GM18499 (cell line): ENCODE measurements at regions not wholly inside any gene's neighbourhood (a gene's known extent, or its start where the extent isn't known, plus 50 kb on each side); places are given as distances from the start of the nearest gene placed in this dataset.
"Not testable (repeated sequence)": the region's sequence is repeated elsewhere in the genome, so short reads cannot be mapped to it uniquely, and the experiment has no call there.

ENCODE experiments used
- ATAC-seq: cut with Tn5 transposase; IDR thresholded peaks from one replicate; pipeline ENCODE4 v1.9.1; 2021; ENCODE audit warnings: moderate number of reproducible peaks; ENCODE audit not compliant: insufficient read depth, unreplicated experiment

- ATAC-seq, result no peak
These were observed 404.9 kb downstream of the TMEM182 start for GRCh38 chr2:103166456-103167324.

- ATAC-seq, result no peak
These were observed 405.8 kb downstream of the TMEM182 start for GRCh38 chr2:103167599-103167998.

- ATAC-seq, result no peak
These were observed 408.0 kb downstream of the TMEM182 start for GRCh38 chr2:103169861-103170260.

- ATAC-seq, result no peak
These were observed 411.0 kb downstream of the TMEM182 start for GRCh38 chr2:103172821-103173220.

- ATAC-seq, result no peak
These were observed 412.9 kb downstream of the TMEM182 start for GRCh38 chr2:103174711-103175110.

- no peak for ATAC-seq
These were observed 414.6 kb downstream of the TMEM182 start for GRCh38 chr2:103176294-103176915.

GRCh38 chr2:103179798-103180197 lies 418.0 kb downstream of the TMEM182 start:
- no peak for ATAC-seq

- no peak for ATAC-seq
These were observed 421.2 kb downstream of the TMEM182 start for GRCh38 chr2:103183061-103183460.

- no peak for ATAC-seq
These were observed 435.0 kb downstream of the TMEM182 start for GRCh38 chr2:103196802-103197201.

GRCh38 chr2:103200774-103201173 lies 438.9 kb downstream of the TMEM182 start:
- ATAC-seq, result not testable (repeated sequence)

- no peak for ATAC-seq
These were observed 447.1 kb downstream of the TMEM182 start for GRCh38 chr2:103208916-103209315.

GRCh38 chr2:103213028-103213542 lies 451.3 kb downstream of the TMEM182 start:
- ATAC-seq, result no peak

GRCh38 chr2:103218516-103218915 lies 456.7 kb downstream of the TMEM182 start:
- no peak for ATAC-seq

- ATAC-seq, result no peak
These were observed 457.6 kb downstream of the TMEM182 start for GRCh38 chr2:103219398-103219797.

GRCh38 chr2:103222969-103223368 lies 461.1 kb downstream of the TMEM182 start:
- no peak for ATAC-seq

GRCh38 chr2:103230796-103231195 lies 469.0 kb downstream of the TMEM182 start:
- no peak for ATAC-seq

GRCh38 chr2:103232865-103233264 lies 471.0 kb downstream of the TMEM182 start:
- ATAC-seq, result no peak

- no peak for ATAC-seq
These were observed 471.9 kb downstream of the TMEM182 start for GRCh38 chr2:103233691-103234090.

GRCh38 chr2:103235283-103235682 lies 473.5 kb downstream of the TMEM182 start:
- ATAC-seq, result no peak

GRCh38 chr2:103249462-103249861 lies 487.6 kb downstream of the TMEM182 start:
- no peak for ATAC-seq

- no peak for ATAC-seq
These were observed 490.9 kb downstream of the TMEM182 start for GRCh38 chr2:103252781-103253180.
